ENCODE measurements at regions not wholly inside any gene's neighbourhood (a gene's known extent, or its start where the extent isn't known, plus 50 kb on each side); places are given as distances from the start of the nearest gene placed in this dataset.

DNA sequence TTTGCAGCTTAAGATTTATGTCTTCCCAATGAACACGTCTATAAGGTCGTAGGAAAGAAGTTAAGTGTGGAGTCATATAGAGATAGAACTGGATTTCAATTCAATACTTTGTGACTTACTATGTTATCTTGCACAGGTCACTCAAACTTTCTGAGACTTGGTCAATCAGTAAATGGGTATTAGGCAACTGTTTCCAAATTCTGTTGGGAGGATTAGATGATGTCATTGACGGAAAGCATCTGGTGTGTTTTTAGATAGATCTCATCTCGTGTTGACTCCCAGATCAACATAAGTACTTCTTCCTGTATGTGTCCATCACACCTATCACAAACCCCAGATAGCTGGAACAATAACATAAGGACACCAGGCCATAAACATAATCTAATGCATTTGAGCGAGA is 771.1 kb upstream of the FANCL start:
- no peak for DNase-seq
- no peak for ATAC-seq
- H3K4me3 ChIP-seq, result no peak overlapping the region
- TF ChIP-seq, protein P1, sequence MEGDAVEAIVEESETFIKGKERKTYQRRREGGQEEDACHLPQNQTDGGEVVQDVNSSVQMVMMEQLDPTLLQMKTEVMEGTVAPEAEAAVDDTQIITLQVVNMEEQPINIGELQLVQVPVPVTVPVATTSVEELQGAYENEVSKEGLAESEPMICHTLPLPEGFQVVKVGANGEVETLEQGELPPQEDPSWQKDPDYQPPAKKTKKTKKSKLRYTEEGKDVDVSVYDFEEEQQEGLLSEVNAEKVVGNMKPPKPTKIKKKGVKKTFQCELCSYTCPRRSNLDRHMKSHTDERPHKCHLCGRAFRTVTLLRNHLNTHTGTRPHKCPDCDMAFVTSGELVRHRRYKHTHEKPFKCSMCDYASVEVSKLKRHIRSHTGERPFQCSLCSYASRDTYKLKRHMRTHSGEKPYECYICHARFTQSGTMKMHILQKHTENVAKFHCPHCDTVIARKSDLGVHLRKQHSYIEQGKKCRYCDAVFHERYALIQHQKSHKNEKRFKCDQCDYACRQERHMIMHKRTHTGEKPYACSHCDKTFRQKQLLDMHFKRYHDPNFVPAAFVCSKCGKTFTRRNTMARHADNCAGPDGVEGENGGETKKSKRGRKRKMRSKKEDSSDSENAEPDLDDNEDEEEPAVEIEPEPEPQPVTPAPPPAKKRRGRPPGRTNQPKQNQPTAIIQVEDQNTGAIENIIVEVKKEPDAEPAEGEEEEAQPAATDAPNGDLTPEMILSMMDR (IDR thresholded peaks at IDR 0.05), result no peak
- no peaks in the 10 kb centered on the region for H3K36me3 ChIP-seq (ENCODE audit: low read depth)
- H3K4me1 ChIP-seq (ENCODE audit: low read depth), result no peaks in the 10 kb centered on the region
- no peaks in the 10 kb centered on the region for H3K9me3 ChIP-seq
- intact Hi-C loops (cut with DNase I, micrococcal nuclease), result no loop called here

DNA sequence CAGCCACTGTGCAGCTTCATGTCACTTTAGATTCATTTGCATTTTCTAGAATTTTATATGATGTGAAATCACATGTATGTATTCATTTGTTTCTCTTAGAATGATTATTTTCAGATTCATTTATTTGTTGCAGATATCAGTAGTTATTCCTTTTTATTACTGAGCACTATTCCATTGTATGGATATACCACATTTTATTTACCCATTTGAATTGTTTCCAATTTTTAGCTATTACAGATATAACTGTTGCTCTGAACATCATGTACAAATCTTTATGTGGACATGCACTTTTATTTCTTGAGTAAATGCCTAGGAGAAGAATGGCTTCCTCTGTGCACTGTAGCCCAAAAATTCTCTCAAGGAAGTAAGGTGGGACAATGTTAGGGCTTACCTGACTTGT is 767.8 kb upstream of the FANCL start:
- intact Hi-C loops (cut with DNase I, micrococcal nuclease), result no loop called here
- Histone ChIP-seq H3K4me3 (no peak overlapping the region), H3K4me1 (ENCODE audit: low read depth) (no peaks in the 10 kb centered on the region), H3K9me3 (no peaks in the 10 kb centered on the region), H3K36me3 (ENCODE audit: low read depth) (no peaks in the 10 kb centered on the region)
- DNase-seq (no peak), ATAC-seq (no peak)
- TF ChIP-seq, protein P1 (IDR thresholded peaks at IDR 0.05), result no peak

DNA sequence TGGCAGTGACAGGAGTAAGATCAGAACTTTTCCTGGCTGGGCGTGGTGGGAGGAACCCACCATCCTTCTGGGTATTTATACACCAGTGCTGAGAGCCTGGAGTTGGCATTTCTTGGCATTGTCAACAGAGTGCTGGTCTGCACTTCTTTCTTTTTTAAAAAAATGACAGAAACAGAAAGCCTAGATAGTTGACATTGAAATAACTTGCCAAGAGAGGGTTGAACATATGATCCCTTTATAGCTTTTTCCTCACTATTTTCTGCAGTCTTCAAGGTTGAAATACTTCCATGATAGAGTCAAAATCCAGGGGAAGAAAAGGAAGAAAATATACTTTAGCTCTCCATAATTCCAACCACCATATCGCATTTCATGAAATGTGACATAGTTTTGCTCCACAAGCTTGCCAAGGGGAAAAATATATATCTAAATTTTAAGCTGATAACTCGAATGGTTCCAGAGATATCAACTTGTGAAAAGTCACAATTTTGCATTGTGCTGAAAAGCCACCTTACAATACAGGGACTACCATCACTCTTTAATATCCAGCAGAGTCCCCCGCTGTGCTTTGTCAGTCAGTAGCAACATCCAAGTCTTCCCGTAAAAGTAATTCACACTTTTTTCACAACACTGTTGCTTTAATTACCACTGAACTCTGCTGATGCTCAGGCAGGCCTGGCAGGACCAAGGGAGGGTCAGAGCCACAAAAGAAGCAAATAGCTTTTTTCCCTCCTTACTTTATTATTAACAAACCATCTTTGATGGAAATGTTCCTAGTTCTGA is 764.9 kb upstream of the FANCL start:
- H3K36me3 ChIP-seq (ENCODE audit: low read depth), result no peaks in the 10 kb centered on the region

DNA sequence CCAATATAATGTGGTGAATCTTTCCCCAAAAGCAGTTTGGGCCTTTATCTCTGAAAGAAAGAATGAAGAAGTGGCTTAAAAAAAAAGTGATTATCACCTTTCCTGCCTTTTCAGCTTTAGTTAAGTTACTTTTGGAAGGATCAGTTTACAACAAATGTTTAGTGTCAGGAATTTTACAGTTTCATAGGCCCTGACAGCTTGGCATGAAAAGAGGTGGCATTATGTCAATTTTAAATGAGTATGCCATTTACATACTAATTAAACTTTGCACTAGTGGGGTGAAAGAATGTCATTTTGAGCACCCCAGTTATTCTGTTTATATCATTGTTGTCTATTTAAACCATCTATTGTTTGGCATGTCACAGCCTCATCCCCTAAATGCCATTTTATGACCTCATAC is 763.5 kb upstream of the FANCL start:
- no peaks in the 10 kb centered on the region for H3K36me3 ChIP-seq (ENCODE audit: low read depth)
- no peak for DNase-seq
- H3K4me1 ChIP-seq (ENCODE audit: low read depth), result no peaks in the 10 kb centered on the region
- H3K4me3 ChIP-seq, result no peak overlapping the region
- intact Hi-C loops (cut with DNase I, micrococcal nuclease), result no loop called here
- ATAC-seq, result no peak
- no peaks in the 10 kb centered on the region for H3K9me3 ChIP-seq
- TF ChIP-seq, protein P1 (IDR thresholded peaks at IDR 0.05), result no peak

More for the DNA sequence above, 764.9 kb upstream of the FANCL start:
- TF ChIP-seq, protein P1 (IDR thresholded peaks at IDR 0.05), result no peak
- no peak for ATAC-seq
- H3K4me1 ChIP-seq (ENCODE audit: low read depth), result no peaks in the 10 kb centered on the region
- no peaks in the 10 kb centered on the region for H3K9me3 ChIP-seq
- no peak for DNase-seq
- intact Hi-C loops (cut with DNase I, micrococcal nuclease), result no loop called here
- H3K4me3 ChIP-seq, result no peak overlapping the region

DNA sequence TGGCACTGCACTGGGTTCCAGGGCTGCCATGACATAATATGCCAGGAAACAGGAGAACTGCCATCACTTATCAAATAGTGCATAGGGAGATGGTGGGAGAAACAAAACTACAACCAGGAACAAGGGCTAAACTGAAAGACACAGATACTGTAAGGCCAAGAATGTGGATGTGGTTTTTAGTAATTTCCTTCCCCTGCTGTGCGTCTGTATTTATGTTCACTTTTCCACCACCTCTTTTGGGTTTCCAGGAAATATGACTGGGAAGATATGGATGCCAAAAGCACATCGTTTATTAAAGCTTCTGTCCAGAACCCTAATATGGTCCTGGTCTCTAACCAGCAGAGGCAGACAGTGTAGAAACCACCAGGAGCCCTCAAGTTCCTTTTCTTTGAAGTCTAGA is 759.7 kb upstream of the FANCL start:
- TF ChIP-seq, protein P1 (IDR thresholded peaks at IDR 0.05), result no peak
- H3K4me3 ChIP-seq, result no peak overlapping the region
- no peaks in the 10 kb centered on the region for H3K36me3 ChIP-seq (ENCODE audit: low read depth)
- DNase-seq, result no peak
- no peaks in the 10 kb centered on the region for H3K9me3 ChIP-seq
- intact Hi-C loops (cut with DNase I, micrococcal nuclease), result no loop called here
- ATAC-seq, result no peak
- no peaks in the 10 kb centered on the region for H3K4me1 ChIP-seq (ENCODE audit: low read depth)
